Heart left ventricle (tissue), 13 donors: ENCODE measurements at regions not wholly inside any gene's neighbourhood (a gene's known extent, or its start where the extent isn't known, plus 50 kb on each side); places are given as distances from the start of the nearest gene placed in this dataset.
"Not testable (repeated sequence)": the region's sequence is repeated elsewhere in the genome, so short reads cannot be mapped to it uniquely, and the experiment has no call there.

ENCODE experiments used
- CTCF ChIP-seq, 12 donors: fragments of 200-600 bp; sonication (generic) in 4 of 12; IDR thresholded peaks; one replicate each; pipeline versions ENCODE4 v1.5.0 to v1.8.0; 2018 to 2022; ENCODE audit warnings: antibody characterized with exemption in 12 of 12, mild to moderate bottlenecking in 5 of 12
- POLR2A ChIP-seq, 2 donors: fragments of 450-650 bp; IDR thresholded peaks; one replicate each; pipeline ENCODE4 v1.6.1; 2017; ENCODE audit warnings: antibody characterized with exemption in 2 of 2, mild to moderate bottlenecking in 2 of 2, moderate library complexity in 2 of 2
- donor health status: ischemic (EF 13 %, LVEDD 7.1; RV severe dilation, severe dysfunction).
- donor health status: DM: no; HTN: yes; CAD: no.
- donor health status: DM: no; HTN: no; CAD: no.
- donor health status: ischemic (EF 25% LVEDD 6.9; RV normal size, moderate dysfunction).
- donor health status: ischemic (EF 25% LVEDD 5.7; RV mildly dilated, moderate dysfunction).
- donor health status: ischemic (EF 35%, LVEDD 5.7; RV mildly dilated, moderate dysfunction).
- donor health status: nonischemic (EF 11% LVEDD 7.7; RV severe dilation, severe dysfunction).
- donor health status: DM: yes; HTN: yes; CAD: no.
- donor health status: PGD.
- donor health status: ischemic (EF 29% LVEDD 5.4; RV normal size, mild dysfunction).
- donor health status: nonischemic (EF 23%, LVEDD 6.1; RV moderate dilation, normal function).

- TF ChIP-seq POLR2A, CTCF (IDR thresholded peaks at IDR 0.05): not testable (repeated sequence)
Observed at GRCh38 chr12:93238512-93239262, 139.0 kb upstream of the NUDT4 start.
